Body of pancreas (tissue), 4 donors: ENCODE measurements at regions not wholly inside any gene's neighbourhood (a gene's known extent, or its start where the extent isn't known, plus 50 kb on each side); places are given as distances from the start of the nearest gene placed in this dataset.

Source experiments
- POLR2A ChIP-seq, 3 donors: fragments of 450-650 bp; IDR thresholded peaks; one replicate each; pipeline ENCODE4 v1.6.1; 2016; ENCODE audit warnings: antibody characterized with exemption in 3 of 3, mild to moderate bottlenecking in 2 of 3
- TF ChIP-seq, protein P1 (sequence below), 7 experiments: fragments of 450-650 bp in 4 of 7; fragments of 200-600 bp in 3 of 7; sonication (generic) in 3 of 7; IDR thresholded peaks; one replicate each; pipeline ENCODE4 v1.5.1; 2016 to 2019; ENCODE audit warnings: antibody characterized with exemption in 7 of 7

DNA sequence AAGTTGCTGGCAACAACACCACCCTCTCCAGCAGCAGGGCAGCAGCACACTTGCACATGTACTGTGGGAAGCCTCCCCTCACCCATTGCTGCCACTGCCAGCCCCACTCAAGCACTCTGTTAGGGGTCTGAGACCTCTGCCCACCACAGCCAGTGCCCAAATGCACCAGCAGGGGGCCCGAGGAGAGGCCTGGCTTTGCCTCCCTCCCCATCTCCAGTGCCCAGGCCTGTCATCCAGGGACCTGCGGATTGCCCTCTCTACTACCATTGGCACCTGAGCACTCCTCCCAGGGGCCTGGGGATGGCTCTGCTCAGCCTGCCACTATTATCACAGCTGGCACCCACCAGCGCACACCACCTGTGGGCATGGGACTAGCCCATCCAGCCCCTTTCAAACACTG is 175.7 kb downstream of the PMAIP1 start:
- TF ChIP-seq, protein P1, sequence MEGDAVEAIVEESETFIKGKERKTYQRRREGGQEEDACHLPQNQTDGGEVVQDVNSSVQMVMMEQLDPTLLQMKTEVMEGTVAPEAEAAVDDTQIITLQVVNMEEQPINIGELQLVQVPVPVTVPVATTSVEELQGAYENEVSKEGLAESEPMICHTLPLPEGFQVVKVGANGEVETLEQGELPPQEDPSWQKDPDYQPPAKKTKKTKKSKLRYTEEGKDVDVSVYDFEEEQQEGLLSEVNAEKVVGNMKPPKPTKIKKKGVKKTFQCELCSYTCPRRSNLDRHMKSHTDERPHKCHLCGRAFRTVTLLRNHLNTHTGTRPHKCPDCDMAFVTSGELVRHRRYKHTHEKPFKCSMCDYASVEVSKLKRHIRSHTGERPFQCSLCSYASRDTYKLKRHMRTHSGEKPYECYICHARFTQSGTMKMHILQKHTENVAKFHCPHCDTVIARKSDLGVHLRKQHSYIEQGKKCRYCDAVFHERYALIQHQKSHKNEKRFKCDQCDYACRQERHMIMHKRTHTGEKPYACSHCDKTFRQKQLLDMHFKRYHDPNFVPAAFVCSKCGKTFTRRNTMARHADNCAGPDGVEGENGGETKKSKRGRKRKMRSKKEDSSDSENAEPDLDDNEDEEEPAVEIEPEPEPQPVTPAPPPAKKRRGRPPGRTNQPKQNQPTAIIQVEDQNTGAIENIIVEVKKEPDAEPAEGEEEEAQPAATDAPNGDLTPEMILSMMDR (IDR thresholded peaks at IDR 0.05) = no peak
- no peak for TF ChIP-seq POLR2A (IDR thresholded peaks at IDR 0.05)
